ENCODE measurements at regions not wholly inside any gene's neighbourhood (a gene's known extent, or its start where the extent isn't known, plus 50 kb on each side); places are given as distances from the start of the nearest gene placed in this dataset.

DNA sequence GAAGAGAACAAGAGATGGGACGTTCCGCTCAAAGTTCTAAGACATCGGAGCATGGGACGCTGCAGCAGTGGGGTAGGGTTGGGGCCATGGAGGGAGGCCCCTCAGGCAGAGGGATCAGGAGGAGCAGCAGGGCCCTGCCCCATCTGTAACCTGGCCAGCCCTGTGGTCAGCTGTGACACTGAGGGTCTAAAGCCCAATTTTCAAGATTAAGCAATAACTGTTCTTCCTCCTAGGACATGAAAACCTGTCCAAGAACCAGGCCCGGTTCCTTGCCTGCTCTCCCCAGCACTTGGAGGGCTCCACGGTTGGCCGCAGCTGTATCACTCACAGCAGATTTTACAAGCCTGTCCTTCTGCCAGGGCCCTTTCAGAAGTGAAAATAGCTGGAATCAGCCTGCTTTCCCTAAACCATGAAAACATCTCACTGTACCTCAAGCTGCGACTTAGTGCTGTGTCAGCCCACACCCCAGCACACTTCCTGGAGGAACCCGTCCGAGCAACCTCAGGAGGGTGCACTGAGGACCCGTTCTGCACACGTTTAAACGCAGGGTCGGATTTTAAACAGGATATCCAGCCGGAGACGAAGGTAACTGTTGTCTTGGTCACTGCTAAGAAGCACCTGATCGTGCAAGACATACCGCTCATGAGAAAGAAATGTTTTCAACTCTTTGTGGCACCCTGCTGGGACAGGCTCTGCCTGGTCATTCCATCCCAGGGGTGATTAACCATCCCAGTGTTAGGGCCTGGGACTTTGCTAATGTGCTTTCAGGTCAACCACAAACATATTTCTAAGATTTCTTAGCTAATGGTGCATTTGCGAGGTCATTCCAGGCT is 201.9 kb upstream of the DIO3 start:
- TF ChIP-seq, protein P1, sequence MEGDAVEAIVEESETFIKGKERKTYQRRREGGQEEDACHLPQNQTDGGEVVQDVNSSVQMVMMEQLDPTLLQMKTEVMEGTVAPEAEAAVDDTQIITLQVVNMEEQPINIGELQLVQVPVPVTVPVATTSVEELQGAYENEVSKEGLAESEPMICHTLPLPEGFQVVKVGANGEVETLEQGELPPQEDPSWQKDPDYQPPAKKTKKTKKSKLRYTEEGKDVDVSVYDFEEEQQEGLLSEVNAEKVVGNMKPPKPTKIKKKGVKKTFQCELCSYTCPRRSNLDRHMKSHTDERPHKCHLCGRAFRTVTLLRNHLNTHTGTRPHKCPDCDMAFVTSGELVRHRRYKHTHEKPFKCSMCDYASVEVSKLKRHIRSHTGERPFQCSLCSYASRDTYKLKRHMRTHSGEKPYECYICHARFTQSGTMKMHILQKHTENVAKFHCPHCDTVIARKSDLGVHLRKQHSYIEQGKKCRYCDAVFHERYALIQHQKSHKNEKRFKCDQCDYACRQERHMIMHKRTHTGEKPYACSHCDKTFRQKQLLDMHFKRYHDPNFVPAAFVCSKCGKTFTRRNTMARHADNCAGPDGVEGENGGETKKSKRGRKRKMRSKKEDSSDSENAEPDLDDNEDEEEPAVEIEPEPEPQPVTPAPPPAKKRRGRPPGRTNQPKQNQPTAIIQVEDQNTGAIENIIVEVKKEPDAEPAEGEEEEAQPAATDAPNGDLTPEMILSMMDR (conservative IDR thresholded peaks at IDR 0.05; ENCODE audit: low read depth, low read length) = no peak
- H3K4me3 ChIP-seq (ENCODE audit: low read depth, low read length) = no peak overlapping the region
- DNase-seq (ENCODE audit: low read depth) = peak; percentile 12

DNA sequence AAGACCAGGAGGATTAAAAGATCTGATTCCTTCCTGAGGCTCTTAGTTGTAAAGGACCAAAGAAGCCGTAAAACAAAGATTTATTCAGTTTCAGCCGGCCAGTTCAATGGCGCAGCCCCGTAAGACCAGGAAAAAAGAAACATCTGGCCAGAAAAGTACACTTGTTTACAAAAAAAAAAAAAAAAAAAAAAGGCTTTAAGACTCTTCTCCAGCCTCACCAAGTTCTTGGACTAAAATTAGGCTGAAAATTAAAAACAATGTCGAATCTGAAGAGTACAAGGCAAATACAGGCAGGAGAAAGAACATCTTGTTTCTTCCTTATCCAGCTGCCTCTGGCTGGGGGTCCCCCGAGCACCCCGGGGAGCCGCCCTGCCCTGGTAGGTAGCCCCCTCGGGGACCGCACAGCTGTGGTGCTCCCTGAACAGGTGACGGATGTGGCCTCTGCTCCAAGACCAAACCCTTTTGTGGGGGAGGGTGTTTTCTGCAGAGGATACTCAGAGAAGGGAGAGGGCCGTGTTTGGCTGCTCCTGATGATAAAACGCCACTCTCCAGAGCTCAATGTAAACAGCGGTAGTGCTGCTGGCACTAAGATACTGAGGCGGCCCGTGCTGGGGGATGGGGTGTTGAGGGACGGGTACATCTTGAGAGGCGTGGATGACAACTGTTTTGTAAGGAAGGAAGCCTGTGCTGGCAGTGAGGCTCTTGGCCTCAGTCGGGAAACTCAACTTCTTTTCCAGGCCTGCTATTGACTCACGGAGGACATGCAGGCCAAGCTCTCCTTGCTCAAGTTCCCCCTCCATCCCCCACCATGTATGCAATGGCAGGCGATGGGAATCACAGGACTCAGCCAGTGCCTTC is 201.0 kb upstream of the DIO3 start:
- TF ChIP-seq, protein P1 (conservative IDR thresholded peaks at IDR 0.05; ENCODE audit: low read depth, low read length) = no peak
- DNase-seq (ENCODE audit: low read depth) = no peak
- no peak overlapping the region for H3K4me3 ChIP-seq (ENCODE audit: low read depth, low read length)

DNA sequence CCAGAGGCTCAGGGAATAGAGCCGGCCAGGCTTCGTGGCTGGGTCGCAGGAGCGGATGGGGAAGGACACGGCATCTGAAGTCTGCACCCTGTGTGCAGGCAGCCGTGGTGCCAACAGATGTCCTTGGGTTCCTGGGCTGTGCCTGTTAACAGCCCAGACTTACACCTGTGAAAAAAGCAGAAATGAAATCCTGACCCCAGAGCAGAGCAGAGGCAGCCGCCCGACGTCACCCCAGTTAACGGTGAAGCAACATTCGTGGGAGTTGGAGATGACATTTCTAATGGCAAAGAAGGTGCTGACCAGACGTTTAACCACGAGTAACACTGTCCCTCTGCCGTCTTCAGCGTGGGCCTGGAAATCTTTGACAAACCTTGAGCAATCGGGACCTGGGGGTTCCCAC is 200.3 kb upstream of the DIO3 start:
- TF ChIP-seq, protein P1 (conservative IDR thresholded peaks at IDR 0.05; ENCODE audit: low read depth, low read length) = no peak
- no peak overlapping the region for H3K4me3 ChIP-seq (ENCODE audit: low read depth, low read length)
- no peak for DNase-seq (ENCODE audit: low read depth)

DNA sequence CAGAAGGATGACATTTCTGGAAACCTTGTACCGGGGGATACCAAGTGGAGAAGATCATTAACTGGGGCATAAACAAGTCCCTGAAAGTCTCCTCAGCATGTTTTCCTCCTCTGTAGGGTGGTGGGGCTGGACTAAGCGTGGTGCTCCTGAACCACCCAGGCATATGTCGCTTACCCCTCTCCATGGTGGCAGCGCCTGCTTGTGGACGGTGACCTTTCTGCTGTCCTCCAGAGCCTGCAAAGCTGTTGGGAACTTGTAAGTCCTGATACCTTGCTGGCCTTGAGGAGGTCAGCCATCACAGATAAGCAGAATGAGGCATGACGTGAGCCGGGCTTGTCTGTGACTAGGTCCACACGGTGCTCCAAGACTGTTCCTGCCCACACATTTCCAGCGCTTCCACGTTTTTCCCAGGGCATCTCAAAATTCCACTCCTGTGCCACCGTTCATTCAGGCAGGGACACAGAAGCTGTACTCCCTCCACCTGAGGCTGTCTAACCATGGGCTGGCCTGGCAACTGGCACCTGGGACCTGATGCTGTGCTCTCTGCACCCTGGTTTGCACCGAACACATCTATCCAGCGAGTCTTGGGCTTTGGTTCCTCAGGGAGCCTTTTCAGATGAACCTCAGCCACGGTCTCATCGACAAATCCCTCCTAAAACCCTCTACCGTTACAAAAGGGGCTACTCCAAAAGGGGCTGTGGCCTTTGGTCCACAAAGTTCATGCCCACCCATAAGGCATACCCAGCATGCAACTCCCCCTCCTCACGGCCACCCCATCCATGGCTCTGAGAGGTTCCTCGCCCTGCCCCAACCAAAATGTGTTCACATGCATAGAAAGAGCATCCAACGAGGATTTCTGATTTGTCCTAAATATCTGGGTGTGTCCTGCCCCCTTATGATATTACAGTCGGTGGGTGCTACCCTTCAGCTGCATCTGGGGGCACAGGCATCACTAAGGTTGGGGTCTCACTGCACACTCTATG is 199.6 kb upstream of the DIO3 start:
- no peak overlapping the region for H3K4me3 ChIP-seq (ENCODE audit: low read depth, low read length)
- no peak for DNase-seq (ENCODE audit: low read depth)
- TF ChIP-seq, protein P1 (conservative IDR thresholded peaks at IDR 0.05; ENCODE audit: low read depth, low read length) = no peak

DNA sequence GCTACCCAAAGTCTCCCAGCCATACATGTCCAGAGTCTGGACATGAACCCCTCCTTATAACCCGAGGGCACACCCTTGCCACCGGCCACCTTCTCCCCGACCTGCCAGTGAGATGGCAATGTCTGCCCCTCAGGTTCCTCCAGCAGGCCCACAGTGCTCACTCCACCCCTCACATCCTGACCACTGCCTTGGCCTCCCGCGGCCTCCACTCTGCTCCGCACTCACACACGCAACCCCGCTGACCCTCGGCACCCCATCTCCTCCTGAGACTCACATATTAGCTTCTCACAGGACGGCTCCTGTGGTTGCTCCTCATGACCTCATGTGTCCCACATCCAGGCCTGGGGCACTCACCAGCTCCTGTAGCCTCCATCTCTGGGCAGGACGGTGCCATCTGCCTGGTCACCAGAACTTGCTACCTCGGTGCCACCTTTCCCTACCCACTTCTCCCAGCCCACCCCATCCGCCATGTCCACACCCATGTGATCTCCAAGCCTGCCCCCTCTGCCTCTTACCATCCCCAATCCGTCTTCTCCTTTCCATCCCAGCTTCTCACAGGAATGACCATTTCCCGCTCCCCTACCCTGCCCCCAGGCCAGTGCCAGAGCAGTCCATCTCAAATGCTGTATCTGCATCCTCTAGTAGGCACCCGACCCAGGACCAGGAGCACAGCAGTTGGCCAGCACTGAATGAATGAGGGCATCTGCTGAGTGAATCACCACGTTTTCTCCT is 198.6 kb upstream of the DIO3 start:
- DNase-seq (ENCODE audit: low read depth) = no peak
- TF ChIP-seq, protein P1 (conservative IDR thresholded peaks at IDR 0.05; ENCODE audit: low read depth, low read length) = no peak
- no peak overlapping the region for H3K4me3 ChIP-seq (ENCODE audit: low read depth, low read length)

DNA sequence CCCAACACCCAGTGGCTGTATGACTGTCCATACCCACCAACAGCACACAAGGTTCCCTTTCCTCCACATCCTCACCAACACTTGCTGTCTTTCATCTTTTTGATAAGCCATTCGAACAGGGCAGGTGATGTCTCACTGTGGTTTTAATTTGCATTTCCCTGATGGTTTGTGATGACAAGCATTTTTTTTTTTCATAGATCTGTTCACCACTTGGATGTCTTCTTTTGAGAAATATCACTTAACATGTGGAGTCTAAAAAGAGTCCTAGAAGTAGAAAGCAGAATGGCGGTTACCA is 198.1 kb upstream of the DIO3 start:
- TF ChIP-seq, protein P1 (conservative IDR thresholded peaks at IDR 0.05; ENCODE audit: low read depth, low read length) = no peak
- H3K4me3 ChIP-seq (ENCODE audit: low read depth, low read length) = no peak overlapping the region
- no peak for DNase-seq (ENCODE audit: low read depth)

All from choroid plexus epithelial cell (primary cell).